ENCODE measurements at regions not wholly inside any gene's neighbourhood (a gene's known extent, or its start where the extent isn't known, plus 50 kb on each side); places are given as distances from the start of the nearest gene placed in this dataset.

DNA sequence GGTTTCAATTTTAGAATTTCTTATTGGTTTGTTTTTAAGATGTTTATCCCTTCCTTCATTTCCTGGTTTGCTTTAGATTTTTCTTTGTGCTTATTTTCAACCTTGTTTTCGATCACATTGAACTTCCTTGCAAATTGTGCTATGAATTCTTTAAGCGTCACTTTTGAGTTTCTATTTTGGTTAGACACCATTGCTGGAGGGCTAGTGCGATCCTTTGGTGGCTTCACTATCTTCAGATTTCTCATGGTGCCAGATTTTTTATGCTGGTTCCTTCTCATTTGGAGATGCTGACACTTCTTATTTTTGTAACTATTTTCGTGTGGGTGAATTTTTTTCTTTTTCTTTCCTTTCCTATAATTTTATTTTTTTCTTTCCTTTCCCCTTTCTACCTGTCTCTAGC lies 227.2 kb upstream of the HDX start:
- WGBS, 2 experiments (ENCODE audit: extremely low coverage in 1 of 2, insufficient coverage in 1 of 2, insufficient read length in 1 of 2, insufficient replicate concordance in 2 of 2, low coverage in 1 of 2, low lambda C conversion rate in 2 of 2, missing lambda C conversion rate in 1 of 2): 80% methylated on average over 3 of the region's 4 CpGs; no CpG with 5 or more reads in 1 of the 2 experiments
- Histone ChIP-seq H4K5ac (ENCODE audit: insufficient read length, low read depth, low read length) (no peak overlapping the region), H3K79me2 (ENCODE audit: control insufficient read depth in 1 of 2, insufficient read depth in 2 of 2, low read length in 2 of 2) (no peaks in the 10 kb centered on the region), H3K14ac (ENCODE audit: insufficient read length) (no peak overlapping the region), H3K27me3 (replicated peaks in 1 of 4; ENCODE audit: control insufficient read depth in 3 of 4, extremely low read depth in 1 of 4, insufficient read depth in 3 of 4, low read length in 3 of 4) (no peaks in the 10 kb centered on the region), H3K9me3 (ENCODE audit: insufficient read depth in 2 of 2, low read depth in 1 of 2, low read length in 1 of 2) (no peaks in the 10 kb centered on the region), H4K8ac (ENCODE audit: extremely low read depth, insufficient read depth, low read length) (no peak overlapping the region), H3K36me3 (ENCODE audit: control insufficient read depth in 2 of 4, insufficient read depth in 4 of 4, low read length in 3 of 4) (no peaks in the 10 kb centered on the region), H4K20me1 (replicated peaks in 1 of 2; ENCODE audit: control insufficient read depth in 1 of 2, insufficient read depth in 2 of 2, low read length in 2 of 2) (no peaks in the 10 kb centered on the region), H3K9ac (replicated peaks in 1 of 4; ENCODE audit: extremely low read depth in 1 of 4, low read depth in 3 of 4, low read length in 3 of 4) (no peak overlapping the region), H2BK12ac (ENCODE audit: low read depth, low read length) (no peak overlapping the region), H3K4ac (replicated peaks; ENCODE audit: insufficient read length, low read depth, low read length) (no peak overlapping the region), H3K4me2 (ENCODE audit: insufficient read depth in 1 of 2, low read depth in 2 of 2, low read length in 2 of 2) (no peak overlapping the region), H3K4me3 (ENCODE audit: extremely low read depth in 1 of 4, insufficient read depth in 2 of 4, low read depth in 3 of 4, low read length in 4 of 4) (no peak overlapping the region), H2BK120ac (replicated peaks; ENCODE audit: low read depth, low read length) (no peak overlapping the region), H3K23me2 (ENCODE audit: low read depth, low read length) (no peaks in the 10 kb centered on the region), H2BK5ac (ENCODE audit: low read depth, low read length) (no peak overlapping the region), H3K4me1 (replicated peaks in 1 of 4; ENCODE audit: control insufficient read depth in 3 of 4, insufficient read depth in 4 of 4, low read length in 3 of 4) (no peaks in the 10 kb centered on the region; a peak in 1 of 7 replicates), H3K56ac (replicated peaks; ENCODE audit: insufficient read length, low read depth, low read length) (no peak overlapping the region), H2AK5ac (ENCODE audit: low read depth, low read length) (no peak overlapping the region), H2BK15ac (ENCODE audit: low read length) (no peak overlapping the region), H2AFZ (ENCODE audit: low read length) (no peak overlapping the region), H3K18ac (ENCODE audit: extremely low read depth, low read length) (no peak overlapping the region), H2BK20ac (ENCODE audit: low read length) (no peak overlapping the region), H3K23ac (ENCODE audit: insufficient read length) (no peak overlapping the region), H4K91ac (replicated peaks; ENCODE audit: insufficient read length, low read length) (no peak overlapping the region), H3K27ac (ENCODE audit: low read depth, low read length) (no peak overlapping the region), H3K79me1 (ENCODE audit: low read depth, low read length) (no peaks in the 10 kb centered on the region)
- ChIA-PET CTCF (ENCODE audit: partially characterized antibody) (interaction anchor here (0.6 to 1.4 kb wide), 6 partner anchors 16 to 387 kb away, joined by 3 to 8 read pairs (median 3); no protein-coding TSS in a partner anchor), POLR2A (ENCODE audit: partially characterized antibody) (no interaction called here)
- TF ChIP-seq NANOG (IDR thresholded peaks at IDR 0.05; ENCODE audit: insufficient read depth, low read depth, low read length, poor library complexity, severe bottlenecking) (no peak), TEAD4 (IDR thresholded peaks at IDR 0.05; ENCODE audit: low read depth, low read length) (no peak), RNF2 (IDR thresholded peaks at IDR 0.05; ENCODE audit: borderline replicate concordance, low read depth, low read length, missing control alignments, poor library complexity, severe bottlenecking) (no peak), POLR2AphosphoS5 (IDR thresholded peaks at IDR 0.05; ENCODE audit: low read depth, low read length) (no peak), PHF8 (conservative IDR thresholded peaks at IDR 0.05; ENCODE audit: low read depth, low read length) (no peak), POLR2A (IDR thresholded peaks at IDR 0.05; ENCODE audit: control extremely low read depth in 1 of 2, low read depth in 2 of 2, low read length in 2 of 2) (no peak)
- FAIRE-seq (peak; percentile 36), DNase-seq (ENCODE audit: low read depth in 1 of 2, low spot score in 2 of 2) (no peak)

Data from H1 (cell line).